Endothelial cell (in vitro differentiated cells): ENCODE measurements at regions not wholly inside any gene's neighbourhood (a gene's known extent, or its start where the extent isn't known, plus 50 kb on each side); places are given as distances from the start of the nearest gene placed in this dataset.

Experiments used
- DNase-seq: peaks from one replicate; pipeline ENCODE4 v3.0.0; 2021; ENCODE audit warnings: low spot score
- H3K27ac Mint-ChIP-seq: one replicate; pipeline ENCODE4 v1.8.0; 2021; ENCODE audit warnings: mixed read lengths, inconsistent platforms; ENCODE audit not compliant: unreplicated experiment
- H3K27me3 Mint-ChIP-seq: one replicate; pipeline ENCODE4 v1.8.0; 2021; ENCODE audit warnings: mild to moderate bottlenecking, moderate library complexity, mixed read lengths, inconsistent platforms; ENCODE audit not compliant: unreplicated experiment
- H3K36me3 Mint-ChIP-seq: one replicate; pipeline ENCODE4 v1.8.0; 2021; ENCODE audit warnings: mild to moderate bottlenecking, low read depth, mixed read lengths, inconsistent platforms; ENCODE audit not compliant: unreplicated experiment
- H3K4me1 Mint-ChIP-seq: one replicate; pipeline ENCODE4 v1.8.0; 2021; ENCODE audit warnings: mild to moderate bottlenecking, mixed read lengths, inconsistent platforms; ENCODE audit not compliant: unreplicated experiment
- H3K4me3 Mint-ChIP-seq: one replicate; pipeline ENCODE4 v1.8.0; 2021; ENCODE audit warnings: mild to moderate bottlenecking, mixed read lengths, inconsistent platforms; ENCODE audit not compliant: unreplicated experiment
- H3K9me3 Mint-ChIP-seq: one replicate; pipeline ENCODE4 v1.8.0; 2021; ENCODE audit warnings: mixed read lengths, inconsistent platforms; ENCODE audit not compliant: unreplicated experiment
- TF ChIP-seq, protein P1 (sequence below): fragments of 200-600 bp; sonication (generic); IDR thresholded peaks from one replicate; pipeline ENCODE4 v1.5.0; 2021; ENCODE audit warnings: antibody characterized with exemption; ENCODE audit not compliant: unreplicated experiment

DNA sequence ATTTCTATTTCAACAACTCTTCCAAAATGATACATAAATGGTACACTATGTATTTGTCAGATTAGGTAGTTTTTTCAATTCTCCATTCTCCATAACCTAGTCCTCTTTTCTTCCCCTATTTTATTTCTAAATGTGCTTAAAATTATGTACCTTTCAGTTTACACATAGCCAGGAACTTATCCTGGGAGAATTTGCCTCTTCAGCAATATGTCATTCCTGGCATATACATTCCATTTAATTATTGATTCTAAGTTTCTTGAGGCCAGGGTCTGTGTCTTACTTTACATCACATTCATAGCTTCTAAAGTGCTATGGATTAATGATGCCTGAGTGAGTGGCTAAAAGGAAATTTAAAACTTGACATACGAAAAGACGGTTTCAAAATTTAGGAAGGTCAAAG lies 199.8 kb downstream of the PDGFRA start:
- DNase-seq: no peak
- Mint-ChIP-seq H3K27me3 (no peaks in the 10 kb centered on the region), H3K4me1 (no peaks in the 10 kb centered on the region), H3K36me3 (no peaks in the 10 kb centered on the region), H3K4me3 (no peak overlapping the region), H3K27ac (no peak overlapping the region), H3K9me3 (no peaks in the 10 kb centered on the region)
- TF ChIP-seq, protein P1, sequence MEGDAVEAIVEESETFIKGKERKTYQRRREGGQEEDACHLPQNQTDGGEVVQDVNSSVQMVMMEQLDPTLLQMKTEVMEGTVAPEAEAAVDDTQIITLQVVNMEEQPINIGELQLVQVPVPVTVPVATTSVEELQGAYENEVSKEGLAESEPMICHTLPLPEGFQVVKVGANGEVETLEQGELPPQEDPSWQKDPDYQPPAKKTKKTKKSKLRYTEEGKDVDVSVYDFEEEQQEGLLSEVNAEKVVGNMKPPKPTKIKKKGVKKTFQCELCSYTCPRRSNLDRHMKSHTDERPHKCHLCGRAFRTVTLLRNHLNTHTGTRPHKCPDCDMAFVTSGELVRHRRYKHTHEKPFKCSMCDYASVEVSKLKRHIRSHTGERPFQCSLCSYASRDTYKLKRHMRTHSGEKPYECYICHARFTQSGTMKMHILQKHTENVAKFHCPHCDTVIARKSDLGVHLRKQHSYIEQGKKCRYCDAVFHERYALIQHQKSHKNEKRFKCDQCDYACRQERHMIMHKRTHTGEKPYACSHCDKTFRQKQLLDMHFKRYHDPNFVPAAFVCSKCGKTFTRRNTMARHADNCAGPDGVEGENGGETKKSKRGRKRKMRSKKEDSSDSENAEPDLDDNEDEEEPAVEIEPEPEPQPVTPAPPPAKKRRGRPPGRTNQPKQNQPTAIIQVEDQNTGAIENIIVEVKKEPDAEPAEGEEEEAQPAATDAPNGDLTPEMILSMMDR: no peak

DNA sequence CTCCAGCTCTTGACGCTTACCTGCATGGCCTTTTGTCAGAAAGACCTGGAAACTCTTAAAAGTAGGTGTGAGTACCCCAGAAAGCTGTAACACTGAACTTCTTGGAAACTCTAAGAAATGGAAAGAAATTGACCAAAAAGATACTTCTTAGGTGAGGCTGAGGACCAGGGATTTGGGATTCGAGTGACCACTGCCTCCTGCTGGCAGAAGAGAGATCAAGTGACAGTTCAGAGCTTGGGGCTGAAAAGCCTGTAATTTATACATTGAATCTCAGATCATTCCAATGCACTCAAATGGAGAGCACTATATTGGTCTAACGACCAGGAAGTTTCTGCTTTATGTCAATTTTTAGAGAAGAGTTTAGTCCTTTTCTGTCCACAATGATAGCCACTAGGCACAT lies 204.6 kb downstream of the PDGFRA start:
- Mint-ChIP-seq H3K27me3 (no peaks in the 10 kb centered on the region), H3K27ac (no peak overlapping the region), H3K36me3 (no peaks in the 10 kb centered on the region), H3K9me3 (no peaks in the 10 kb centered on the region), H3K4me3 (no peak overlapping the region), H3K4me1 (no peaks in the 10 kb centered on the region)
- peak; percentile 18 for DNase-seq
- TF ChIP-seq, protein P1: peak; percentile 63

DNA sequence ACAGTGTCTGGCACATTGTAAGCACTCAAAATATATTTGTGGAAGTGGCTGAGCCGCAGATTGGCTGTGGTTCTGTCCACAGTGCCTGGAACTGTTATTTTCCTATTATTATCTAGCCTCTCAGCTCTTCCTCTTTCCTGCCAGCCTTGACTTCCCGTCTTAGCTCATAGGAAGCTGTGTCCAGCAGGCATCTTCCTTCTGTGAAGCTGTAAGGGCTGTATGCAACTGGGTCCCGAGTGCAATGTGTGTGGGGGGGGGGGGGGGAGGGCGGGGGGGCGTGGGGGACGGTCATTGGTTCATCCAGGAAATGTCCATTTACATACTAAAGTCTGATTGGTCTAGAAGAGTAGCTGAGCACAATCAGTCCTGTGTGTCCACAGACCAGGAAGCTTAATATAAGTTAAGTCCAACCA lies 210.7 kb downstream of the PDGFRA start:
- Mint-ChIP-seq H3K9me3 (no peaks in the 10 kb centered on the region), H3K4me1 (peaks cover 14% of the 10 kb centered on the region), H3K36me3 (no peaks in the 10 kb centered on the region), H3K4me3 (no peak overlapping the region), H3K27ac (no peak overlapping the region), H3K27me3 (peaks cover 1% of the 10 kb centered on the region)
- no peak for DNase-seq
- TF ChIP-seq, protein P1: no peak

DNA sequence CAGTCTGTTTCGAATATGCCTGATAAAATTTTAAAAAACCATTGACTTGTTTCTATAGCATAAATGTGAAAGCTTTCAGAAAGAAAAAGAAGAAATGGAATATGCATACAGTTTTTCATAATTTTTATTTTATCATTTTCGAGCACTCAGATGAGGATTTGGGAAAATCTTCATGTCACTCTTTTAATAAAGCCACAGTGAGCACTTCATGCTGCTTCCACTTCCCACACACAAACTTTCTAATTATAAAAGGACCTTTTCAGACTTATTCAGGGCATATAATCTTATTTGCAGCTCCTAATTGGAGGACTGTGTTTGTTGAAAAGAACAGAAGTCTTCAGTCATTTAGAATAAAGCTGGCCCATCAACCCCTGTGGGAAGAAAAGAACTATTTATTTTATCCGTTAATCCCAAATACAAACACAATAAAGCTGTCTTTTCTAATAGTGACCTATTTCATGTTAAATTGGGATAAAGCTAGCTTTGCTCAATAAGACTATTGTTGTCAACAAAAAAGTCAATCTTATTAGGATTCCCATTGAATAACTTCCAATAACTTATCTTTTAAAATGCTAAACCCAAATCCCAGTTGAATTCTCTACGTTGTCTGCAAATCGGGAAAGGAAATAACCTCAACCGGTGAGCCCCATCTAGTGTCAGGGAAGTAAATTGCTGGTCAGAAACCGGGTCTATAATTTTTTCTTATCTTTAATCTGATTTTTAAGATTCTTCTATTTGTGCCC lies 211.5 kb downstream of the PDGFRA start:
- TF ChIP-seq, protein P1: peak; percentile 68
- H3K4me1 Mint-ChIP-seq: peaks cover 17% of the 10 kb centered on the region
- peaks cover 1% of the 10 kb centered on the region for H3K27me3 Mint-ChIP-seq
- DNase-seq: peak; percentile 8
- no peak overlapping the region for H3K27ac Mint-ChIP-seq
- H3K9me3 Mint-ChIP-seq: no peaks in the 10 kb centered on the region
- H3K36me3 Mint-ChIP-seq: no peaks in the 10 kb centered on the region
- no peak overlapping the region for H3K4me3 Mint-ChIP-seq

DNA sequence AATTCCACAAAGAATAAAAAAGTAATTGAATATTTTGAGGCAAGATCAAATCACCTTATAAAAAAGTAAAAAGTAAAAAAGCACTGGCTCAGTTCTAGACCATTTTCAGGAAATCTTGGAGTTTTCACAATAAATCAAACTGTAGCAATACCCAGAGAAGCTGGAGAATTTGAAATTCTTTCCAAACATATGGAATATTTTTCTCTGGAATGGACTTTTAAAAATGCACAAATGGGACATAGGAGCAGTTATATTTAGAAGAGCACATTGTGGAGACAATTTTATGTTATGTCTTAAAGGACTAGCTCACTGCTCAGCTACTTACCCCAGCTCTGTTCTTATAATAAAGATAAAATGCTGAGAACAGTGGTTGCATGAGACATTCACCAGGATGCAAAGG lies 211.9 kb upstream of the KIT start:
- Mint-ChIP-seq H3K27me3 (peaks cover 1% of the 10 kb centered on the region), H3K4me1 (peaks cover 25% of the 10 kb centered on the region)

More for the DNA sequence above, 211.9 kb upstream of the KIT start:
- TF ChIP-seq, protein P1: no peak
- no peak for DNase-seq
- no peak overlapping the region for H3K4me3 Mint-ChIP-seq
- H3K36me3 Mint-ChIP-seq: peaks cover 5% of the 10 kb centered on the region
- H3K27ac Mint-ChIP-seq: no peak overlapping the region
- no peaks in the 10 kb centered on the region for H3K9me3 Mint-ChIP-seq
